Glutamatergic neuron (in vitro differentiated cells): ENCODE measurements at regions not wholly inside any gene's neighbourhood (a gene's known extent, or its start where the extent isn't known, plus 50 kb on each side); places are given as distances from the start of the nearest gene placed in this dataset.

ENCODE experiments used
- DNase-seq: peaks from one replicate; pipeline ENCODE4 v3.0.0; 2022
- H3K27ac Mint-ChIP-seq: one replicate; pipeline ENCODE4 v1.8.0; 2020; ENCODE audit warnings: mild to moderate bottlenecking, mixed read lengths, inconsistent platforms; ENCODE audit not compliant: unreplicated experiment
- H3K27me3 Mint-ChIP-seq: one replicate; pipeline ENCODE4 v1.8.0; 2020; ENCODE audit warnings: mild to moderate bottlenecking, moderate library complexity, mixed read lengths, inconsistent platforms; ENCODE audit not compliant: unreplicated experiment
- H3K36me3 Mint-ChIP-seq: one replicate; pipeline ENCODE4 v1.8.0; 2020; ENCODE audit warnings: mild to moderate bottlenecking, mixed read lengths, inconsistent platforms; ENCODE audit not compliant: unreplicated experiment
- H3K4me1 Mint-ChIP-seq: one replicate; pipeline ENCODE4 v1.8.0; 2020; ENCODE audit warnings: mild to moderate bottlenecking, low read depth, mixed read lengths, inconsistent platforms; ENCODE audit not compliant: unreplicated experiment
- H3K4me3 Mint-ChIP-seq: one replicate; pipeline ENCODE4 v1.8.0; 2020; ENCODE audit warnings: mild to moderate bottlenecking, mixed read lengths, inconsistent platforms; ENCODE audit not compliant: unreplicated experiment
- H3K9me3 Mint-ChIP-seq: one replicate; pipeline ENCODE4 v1.8.0; 2020; ENCODE audit warnings: mild to moderate bottlenecking, moderate library complexity, mixed read lengths, inconsistent platforms; ENCODE audit not compliant: unreplicated experiment
- CTCF ChIP-seq: fragments of 200-600 bp; sonication (generic); IDR thresholded peaks from one replicate; pipeline ENCODE4 v1.5.0; 2021; ENCODE audit not compliant: partially characterized antibody, unreplicated experiment

DNA sequence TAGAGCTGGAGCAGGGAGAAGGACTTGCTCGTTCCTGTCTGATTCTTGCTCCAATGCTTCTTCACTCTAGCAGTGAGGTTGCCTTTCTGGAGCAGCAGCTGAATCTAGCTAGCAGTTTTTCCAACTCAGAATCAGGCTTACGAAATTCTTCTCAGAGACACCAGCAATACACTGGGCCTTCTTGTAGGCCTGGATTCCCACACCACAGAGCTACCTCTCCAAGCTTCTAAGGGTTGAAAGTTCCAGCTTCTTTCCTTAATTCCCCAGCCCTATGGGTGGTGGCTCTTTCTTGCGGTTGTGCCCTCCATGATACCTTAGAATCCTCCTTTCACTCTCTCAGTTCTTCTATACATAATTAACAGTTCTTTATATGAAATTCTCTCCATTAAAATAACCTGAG is 586.6 kb downstream of the INHBA start:
- Mint-ChIP-seq H3K27me3 (no peaks in the 10 kb centered on the region), H3K4me1 (peaks cover 11% of the 10 kb centered on the region), H3K9me3 (no peaks in the 10 kb centered on the region), H3K27ac (no peak overlapping the region), H3K36me3 (no peaks in the 10 kb centered on the region), H3K4me3 (no peak overlapping the region)
- DNase-seq = no peak
- TF ChIP-seq CTCF = no peak

GRCh38 chr7:41114691-41115090 is 588.2 kb downstream of the INHBA start:
- no peak overlapping the region for H3K4me3 Mint-ChIP-seq
- DNase-seq = no peak
- H3K36me3 Mint-ChIP-seq = no peaks in the 10 kb centered on the region
- no peaks in the 10 kb centered on the region for H3K9me3 Mint-ChIP-seq
- no peak for TF ChIP-seq CTCF
- no peak overlapping the region for H3K27ac Mint-ChIP-seq
- H3K4me1 Mint-ChIP-seq = peaks cover 11% of the 10 kb centered on the region
- no peaks in the 10 kb centered on the region for H3K27me3 Mint-ChIP-seq

DNA sequence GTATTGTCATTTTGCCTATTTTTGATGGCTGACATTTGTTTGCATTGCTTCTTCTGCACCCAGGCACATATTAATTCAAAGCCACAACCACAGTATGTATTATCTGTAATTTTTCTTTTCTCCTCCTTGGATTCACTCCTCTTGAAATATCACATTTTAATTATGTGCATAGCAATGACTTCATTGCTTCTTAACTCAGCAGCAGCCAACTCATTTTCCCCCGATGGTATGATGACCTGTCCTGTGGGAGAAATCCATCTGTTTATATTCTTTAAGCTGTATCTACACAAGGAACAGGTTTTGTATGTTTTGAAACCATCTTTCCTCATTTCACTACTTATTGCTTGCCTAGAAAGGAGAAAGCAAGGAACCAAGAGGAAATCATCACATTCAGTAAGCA is 588.8 kb downstream of the INHBA start:
- H3K27ac Mint-ChIP-seq = no peak overlapping the region
- no peaks in the 10 kb centered on the region for H3K36me3 Mint-ChIP-seq
- no peaks in the 10 kb centered on the region for H3K9me3 Mint-ChIP-seq
- H3K4me1 Mint-ChIP-seq = peaks cover 11% of the 10 kb centered on the region
- H3K27me3 Mint-ChIP-seq = no peaks in the 10 kb centered on the region
- TF ChIP-seq CTCF = no peak
- DNase-seq = no peak
- peak overlapping the region; percentile 27 for H3K4me3 Mint-ChIP-seq

GRCh38 chr7:41113719-41114118 is 589.2 kb downstream of the INHBA start:
- Mint-ChIP-seq H3K9me3 (no peaks in the 10 kb centered on the region), H3K27me3 (no peaks in the 10 kb centered on the region), H3K27ac (no peak overlapping the region), H3K4me3 (no peak overlapping the region), H3K36me3 (no peaks in the 10 kb centered on the region), H3K4me1 (peaks cover 11% of the 10 kb centered on the region)
- DNase-seq = no peak
- no peak for TF ChIP-seq CTCF

GRCh38 chr7:41110186-41110585 is 592.7 kb downstream of the INHBA start:
- Mint-ChIP-seq H3K4me1 (peaks cover 10% of the 10 kb centered on the region), H3K27ac (no peak overlapping the region), H3K36me3 (no peaks in the 10 kb centered on the region), H3K27me3 (no peaks in the 10 kb centered on the region), H3K4me3 (no peak overlapping the region), H3K9me3 (no peaks in the 10 kb centered on the region)
- no peak for TF ChIP-seq CTCF
- no peak for DNase-seq
